ENCODE measurements at regions not wholly inside any gene's neighbourhood (a gene's known extent, or its start where the extent isn't known, plus 50 kb on each side); places are given as distances from the start of the nearest gene placed in this dataset.
A peak's percentile ranks its signal among the peaks of the same experiment; 100 is the strongest.
"Not testable (repeated sequence)": the region's sequence is repeated elsewhere in the genome, so short reads cannot be mapped to it uniquely, and the experiment has no call there.

- DNase-seq (ENCODE audit: low spot score) = no peak
- Histone ChIP-seq H2BK15ac (ENCODE audit: low read length) (no peak overlapping the region), H3K4me2 (ENCODE audit: insufficient read depth, low read length, poor library complexity, severe bottlenecking) (no peak overlapping the region), H3K23ac (ENCODE audit: low read depth, low read length, poor library complexity) (no peak overlapping the region), H3K27ac (replicated peaks; ENCODE audit: low read length) (no peak overlapping the region), H3K79me1 (ENCODE audit: low read depth, low read length) (no peaks in the 10 kb centered on the region), H3K9me3 (replicated peaks in 1 of 2; ENCODE audit: control insufficient read depth in 2 of 2, insufficient read depth in 1 of 2, low read depth in 1 of 2, low read length in 2 of 2) (no peaks in the 10 kb centered on the region), H2AFZ (ENCODE audit: low read length) (no peak overlapping the region), H3K9ac (ENCODE audit: low read depth, low read length, poor library complexity) (no peak overlapping the region), H2BK120ac (ENCODE audit: low read depth, low read length) (no peak overlapping the region), H4K8ac (ENCODE audit: low read depth, low read length) (no peak overlapping the region), H3K36me3 (replicated peaks in 1 of 2; ENCODE audit: control insufficient read depth in 2 of 2, insufficient read depth in 2 of 2, low read length in 2 of 2) (no peaks in the 10 kb centered on the region), H3K18ac (ENCODE audit: low read length) (no peak overlapping the region), H3K14ac (ENCODE audit: low read length) (no peak overlapping the region), H2AK5ac (ENCODE audit: low read depth, low read length) (no peak overlapping the region), H3K4me3 (ENCODE audit: low read length in 2 of 2) (no peak overlapping the region), H3K4ac (ENCODE audit: low read length) (no peak overlapping the region), H3K27me3 (ENCODE audit: control insufficient read depth in 3 of 3, insufficient read depth in 3 of 3, low read depth in 1 of 3, low read length in 3 of 3) (no peaks in the 10 kb centered on the region), H3K4me1 (ENCODE audit: control insufficient read depth in 2 of 2, insufficient read depth in 1 of 2, low read depth in 1 of 2, low read length in 2 of 2) (no peaks in the 10 kb centered on the region), H2BK12ac (ENCODE audit: low read length) (no peak overlapping the region), H2BK5ac (ENCODE audit: low read length) (no peak overlapping the region), H4K91ac (ENCODE audit: low read depth, low read length, poor library complexity) (no peak overlapping the region)
- WGBS, 2 donors (ENCODE audit: extremely low coverage in 2 of 2, insufficient read length in 2 of 2, insufficient replicate concordance in 1 of 2) = no CpG with 5 or more reads among the region's 4 CpGs
These were observed 293.9 kb upstream of the DEFB115 start for GRCh38 chr20:30963591-30963990.

GRCh38 chr20:30975859-30976258, 281.6 kb upstream of the DEFB115 start:
- H3K36me3 ChIP-seq (replicated peaks in 1 of 2; ENCODE audit: control insufficient read depth in 2 of 2, insufficient read depth in 2 of 2, low read length in 2 of 2) = not testable (repeated sequence)
- WGBS, 2 donors (ENCODE audit: extremely low coverage in 2 of 2, insufficient read length in 2 of 2, insufficient replicate concordance in 1 of 2) = no CpG with 5 or more reads among the region's 13 CpGs

GRCh38 chr20:30985386-30985785, 272.1 kb upstream of the DEFB115 start:
- Histone ChIP-seq H3K27me3 (ENCODE audit: control insufficient read depth in 3 of 3, insufficient read depth in 3 of 3, low read depth in 1 of 3, low read length in 3 of 3) (no peaks in the 10 kb centered on the region), H3K4me1 (ENCODE audit: control insufficient read depth in 2 of 2, insufficient read depth in 1 of 2, low read depth in 1 of 2, low read length in 2 of 2) (no peaks in the 10 kb centered on the region), H3K27ac (replicated peaks; ENCODE audit: low read length) (no peak overlapping the region), H4K8ac (ENCODE audit: low read depth, low read length) (no peak overlapping the region), H3K18ac (ENCODE audit: low read length) (no peak overlapping the region), H2BK120ac (ENCODE audit: low read depth, low read length) (no peak overlapping the region), H2BK5ac (ENCODE audit: low read length) (no peak overlapping the region), H3K79me1 (ENCODE audit: low read depth, low read length) (no peaks in the 10 kb centered on the region), H3K14ac (ENCODE audit: low read length) (no peak overlapping the region), H3K23ac (ENCODE audit: low read depth, low read length, poor library complexity) (no peak overlapping the region), H3K9me3 (replicated peaks in 1 of 2; ENCODE audit: control insufficient read depth in 2 of 2, insufficient read depth in 1 of 2, low read depth in 1 of 2, low read length in 2 of 2) (peaks cover 0 to 1% of the 10 kb centered on the region in 2 donors), H3K9ac (ENCODE audit: low read depth, low read length, poor library complexity) (no peak overlapping the region), H2BK12ac (ENCODE audit: low read length) (no peak overlapping the region), H3K4me3 (ENCODE audit: low read length in 2 of 2) (no peak overlapping the region), H4K91ac (ENCODE audit: low read depth, low read length, poor library complexity) (no peak overlapping the region), H3K4me2 (ENCODE audit: insufficient read depth, low read length, poor library complexity, severe bottlenecking) (no peak overlapping the region), H3K36me3 (replicated peaks in 1 of 2; ENCODE audit: control insufficient read depth in 2 of 2, insufficient read depth in 2 of 2, low read length in 2 of 2) (no peaks in the 10 kb centered on the region), H2AK5ac (ENCODE audit: low read depth, low read length) (no peak overlapping the region), H3K4ac (ENCODE audit: low read length) (no peak overlapping the region), H2AFZ (ENCODE audit: low read length) (no peak overlapping the region), H2BK15ac (ENCODE audit: low read length) (no peak overlapping the region)
- no peak for DNase-seq (ENCODE audit: low spot score)
- no CpG with 5 or more reads among the region's 18 CpGs for WGBS, 2 donors (ENCODE audit: extremely low coverage in 2 of 2, insufficient read length in 2 of 2, insufficient replicate concordance in 1 of 2)

More at GRCh38 chr20:30975859-30976258, 281.6 kb upstream of the DEFB115 start:
- not testable (repeated sequence) for H3K14ac ChIP-seq (ENCODE audit: low read length); H3K4me2 ChIP-seq (ENCODE audit: insufficient read depth, low read length, poor library complexity, severe bottlenecking); H3K9me3 ChIP-seq (replicated peaks in 1 of 2; ENCODE audit: control insufficient read depth in 2 of 2, insufficient read depth in 1 of 2, low read depth in 1 of 2, low read length in 2 of 2); H3K27me3 ChIP-seq (ENCODE audit: control insufficient read depth in 3 of 3, insufficient read depth in 3 of 3, low read depth in 1 of 3, low read length in 3 of 3); H2AK5ac ChIP-seq (ENCODE audit: low read depth, low read length); H3K79me1 ChIP-seq (ENCODE audit: low read depth, low read length); H4K91ac ChIP-seq (ENCODE audit: low read depth, low read length, poor library complexity); H3K4me3 ChIP-seq (ENCODE audit: low read length in 2 of 2); DNase-seq (ENCODE audit: low spot score); H2BK15ac ChIP-seq (ENCODE audit: low read length); H4K8ac ChIP-seq (ENCODE audit: low read depth, low read length); H3K4me1 ChIP-seq (ENCODE audit: control insufficient read depth in 2 of 2, insufficient read depth in 1 of 2, low read depth in 1 of 2, low read length in 2 of 2); H3K27ac ChIP-seq (replicated peaks; ENCODE audit: low read length); H3K4ac ChIP-seq (ENCODE audit: low read length); H3K18ac ChIP-seq (ENCODE audit: low read length); H3K23ac ChIP-seq (ENCODE audit: low read depth, low read length, poor library complexity); H2BK120ac ChIP-seq (ENCODE audit: low read depth, low read length); H2BK5ac ChIP-seq (ENCODE audit: low read length); H3K9ac ChIP-seq (ENCODE audit: low read depth, low read length, poor library complexity); H2AFZ ChIP-seq (ENCODE audit: low read length); H2BK12ac ChIP-seq (ENCODE audit: low read length)

Small RNA genes lying in the stretch of these regions (small RNA-seq; reads per million reads assigned to genes)
- gene RNA5SP528 (ENCODE audit: insufficient read depth) = 14.6 reads per million, percentile 71 among the genes with 10 or more reads in this experiment

All from neuronal stem cell (in vitro differentiated cells).